ENCODE measurements at regions not wholly inside any gene's neighbourhood (a gene's known extent, or its start where the extent isn't known, plus 50 kb on each side); places are given as distances from the start of the nearest gene placed in this dataset.

- Histone ChIP-seq H4K8ac (ENCODE audit: low read depth in 2 of 2, low read length in 2 of 2) (no peak overlapping the region), H3K4me1 (ENCODE audit: control insufficient read depth, insufficient read depth, low read length) (no peaks in the 10 kb centered on the region), H3K79me1 (ENCODE audit: low read depth in 1 of 2, low read length in 2 of 2) (no peaks in the 10 kb centered on the region), H3K4me2 (ENCODE audit: low read depth, low read length) (no peak overlapping the region), H2BK120ac (ENCODE audit: low read depth, low read length) (no peak overlapping the region), H2AFZ (replicated peaks; ENCODE audit: low read length, poor library complexity) (no peak overlapping the region), H3K18ac (ENCODE audit: low read depth, low read length) (no peak overlapping the region), H2BK5ac (ENCODE audit: low read depth, low read length, poor library complexity, severe bottlenecking) (no peak overlapping the region), H2AK9ac (replicated peaks; ENCODE audit: low read depth, low read length, poor library complexity) (no peak overlapping the region), H3K9ac (ENCODE audit: low read depth, low read length) (no peak overlapping the region), H3K27me3 (ENCODE audit: control insufficient read depth, insufficient read depth, low read length) (no peaks in the 10 kb centered on the region), H3K14ac (replicated peaks; ENCODE audit: low read depth, low read length) (no peak overlapping the region), H3K9me3 (ENCODE audit: control insufficient read depth, insufficient read depth, low read length) (peaks cover 2% of the 10 kb centered on the region; the same call in 1 of the 2 replicates), H3K4ac (ENCODE audit: low read depth, low read length) (no peak overlapping the region), H3K9me1 (ENCODE audit: insufficient read depth, low read length) (no peaks in the 10 kb centered on the region), H3K23ac (ENCODE audit: low read depth, low read length) (no peak overlapping the region), H4K20me1 (ENCODE audit: insufficient read depth, low read length) (no peaks in the 10 kb centered on the region), H2BK20ac (ENCODE audit: low read depth, low read length) (no peak overlapping the region), H3K56ac (ENCODE audit: extremely low read depth, insufficient read depth, low read length) (no peak overlapping the region), H4K5ac (ENCODE audit: low read depth, low read length) (no peak overlapping the region), H4K91ac (ENCODE audit: insufficient read depth, low read depth, low read length) (no peak overlapping the region), H2BK15ac (ENCODE audit: low read depth, low read length) (no peak overlapping the region), H2AK5ac (ENCODE audit: low read depth, low read length) (no peak overlapping the region), H3K36me3 (ENCODE audit: control insufficient read depth, insufficient read depth, low read length) (no peaks in the 10 kb centered on the region), H3K27ac (ENCODE audit: insufficient read depth, low read length) (no peak overlapping the region), H3K4me3 (ENCODE audit: insufficient read depth, low read depth, low read length) (no peak overlapping the region)
- ATAC-seq (ENCODE audit: low read depth): no peak
- ChIA-PET CTCF (no interaction called here), POLR2A (ENCODE audit: unreplicated experiment) (no interaction called here)
- intact Hi-C loops (cut with micrococcal nuclease) (no loop called here), dilution Hi-C loops (cut with HindIII; ENCODE audit: low sequenced_read_pairs, unreplicated experiment) (no loop called here), in situ Hi-C loops (cut with MboI; ENCODE audit: low sequenced_read_pairs) (no loop called here)
- BruUV-seq (replicated peaks): no TSS peak
- TF ChIP-seq SMC3 (IDR thresholded peaks at IDR 0.05; ENCODE audit: low read depth, low read length) (no peak), MAFK (IDR thresholded peaks at IDR 0.05; ENCODE audit: low read depth, low read length) (no peak), RFX5 (IDR thresholded peaks at IDR 0.05; ENCODE audit: low read depth, low read length) (no peak), CHD1 (IDR thresholded peaks at IDR 0.05; ENCODE audit: low read depth, low read length) (no peak), POLR2A (IDR thresholded peaks at IDR 0.05; ENCODE audit: low read depth, low read length) (no peak), CEBPB (IDR thresholded peaks at IDR 0.05; ENCODE audit: low read depth, low read length) (no peak), NFE2L2 (IDR thresholded peaks at IDR 0.05; ENCODE audit: low read depth, low read length) (no peak), RCOR1 (IDR thresholded peaks at IDR 0.05; ENCODE audit: insufficient replicate concordance, low read length) (no peak)
- 40% methylated on average over 1 of the region's 2 CpGs; no CpG with 5 or more reads in 1 of the 2 experiments for WGBS, 2 experiments (ENCODE audit: extremely low coverage in 2 of 2, insufficient read length in 1 of 2)
- no peak for DNase-seq
Observed at GRCh38 chr20:6954219-6954618, 186.7 kb downstream of the BMP2 start.
